Hematopoietic multipotent progenitor cell treated with erythropoietin and hydrocortisone succinate and interleukin-3 and kit ligand, for 17 days (in vitro differentiated cells): ENCODE measurements at regions not wholly inside any gene's neighbourhood (a gene's known extent, or its start where the extent isn't known, plus 50 kb on each side); places are given as distances from the start of the nearest gene placed in this dataset.

Experiments used
- DNase-seq: peaks from one replicate; pipeline ENCODE4 v3.0.0-alpha.2; 2015; ENCODE audit warnings: low spot score

DNA sequence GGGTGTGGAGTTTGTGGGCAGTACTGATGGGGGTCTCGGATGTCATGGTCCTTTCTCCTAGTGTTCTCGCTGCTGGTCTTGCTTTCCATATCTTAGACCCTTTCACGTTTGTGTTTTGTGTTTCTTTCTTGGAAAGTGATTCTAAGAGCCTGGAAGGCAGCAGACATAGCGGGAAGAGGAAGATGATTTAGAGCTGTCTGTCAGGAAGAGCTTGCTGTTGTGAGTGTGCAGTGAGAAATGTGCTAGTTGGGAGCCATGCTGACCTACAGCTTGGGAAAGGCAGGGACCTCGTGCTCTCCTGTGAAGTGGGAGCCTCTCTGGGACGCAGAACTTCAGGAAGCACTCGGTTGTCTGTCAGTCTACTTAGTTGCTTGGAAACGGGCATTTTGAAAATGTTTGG lies 122.2 kb downstream of the ZNF518B start:
- no peak for DNase-seq

DNA sequence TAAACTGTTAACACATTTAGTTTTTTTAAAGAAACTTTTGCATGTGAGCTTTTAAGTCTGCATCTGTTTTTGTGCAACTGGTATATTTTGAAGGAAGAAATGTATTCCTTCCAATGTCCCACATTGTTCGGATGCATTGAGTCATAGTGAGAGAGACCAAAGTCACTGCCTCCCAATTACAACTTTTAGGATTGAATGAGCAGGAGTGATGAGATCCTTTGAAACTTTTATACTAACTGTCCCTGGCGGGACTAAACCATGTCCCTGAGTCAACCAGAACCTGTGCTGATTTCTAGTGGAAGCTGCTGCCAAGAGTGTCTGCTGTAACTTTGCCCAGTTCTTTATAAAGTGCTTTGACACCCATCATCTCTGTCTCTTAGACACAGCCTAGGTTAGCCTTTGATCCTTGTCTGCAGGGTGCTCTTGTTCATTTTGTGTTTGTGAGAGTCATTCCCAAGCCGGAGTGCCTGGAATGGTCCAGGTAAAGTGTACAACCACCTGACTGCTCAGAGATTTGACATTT lies 122.7 kb downstream of the ZNF518B start:
- DNase-seq, result no peak

DNA sequence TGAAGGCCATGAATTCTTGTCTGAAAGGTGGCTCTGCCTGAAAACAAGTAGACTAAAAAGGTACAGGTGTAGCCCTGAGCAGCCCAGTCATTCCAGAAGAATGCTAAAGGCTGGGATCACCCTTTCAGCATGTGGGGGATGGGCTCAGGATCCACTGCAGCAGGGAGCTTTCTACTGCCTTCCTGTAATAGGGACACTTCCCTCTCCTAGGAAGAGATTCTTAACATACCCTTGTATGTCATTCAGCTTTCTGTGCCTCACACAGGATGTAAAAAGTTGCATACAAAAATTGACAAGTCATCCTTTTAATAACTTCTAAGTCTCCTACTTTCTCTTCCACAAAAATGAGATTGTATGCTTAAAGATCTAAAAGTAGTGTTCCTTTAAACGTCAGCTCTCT lies 123.3 kb downstream of the ZNF518B start:
- no peak for DNase-seq

DNA sequence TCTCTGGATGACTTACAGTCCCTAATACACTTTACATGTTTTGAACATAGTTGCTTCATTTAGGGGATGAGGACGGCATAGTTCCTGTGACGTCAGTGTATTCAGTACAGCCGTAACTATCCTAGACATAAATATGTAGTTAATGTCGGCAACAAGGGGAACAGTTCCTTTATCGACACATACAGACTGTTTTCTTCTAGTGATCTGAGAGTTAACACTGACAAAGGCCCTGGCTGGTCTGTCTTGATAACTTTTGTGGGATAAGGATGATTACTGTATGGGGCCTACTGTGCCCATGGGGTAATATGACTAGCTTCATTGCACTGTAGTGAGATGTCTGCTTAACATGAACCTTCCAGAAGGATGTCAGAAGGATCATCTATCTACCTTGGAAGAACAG lies 131.2 kb downstream of the ZNF518B start:
- DNase-seq, result no peak

DNA sequence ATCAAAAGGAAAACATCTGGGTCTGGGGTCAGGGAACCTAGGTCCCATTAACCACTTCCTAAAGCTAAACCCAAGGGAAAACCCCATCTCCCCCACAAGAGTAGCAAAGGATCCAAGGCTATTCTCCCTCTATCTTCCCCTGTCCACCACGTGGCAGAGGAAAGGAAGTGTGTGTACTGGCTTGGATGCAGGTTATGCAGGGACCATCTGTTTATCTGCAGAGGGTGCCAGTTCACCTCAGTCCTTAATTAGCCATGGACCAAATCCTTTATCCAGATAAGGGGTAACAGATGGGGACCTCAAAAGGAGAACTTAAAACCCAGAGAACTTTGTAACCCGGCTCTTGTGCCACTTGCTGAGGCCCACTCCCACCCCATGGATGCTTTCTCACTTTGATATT lies 135.3 kb downstream of the ZNF518B start:
- DNase-seq, result no peak

DNA sequence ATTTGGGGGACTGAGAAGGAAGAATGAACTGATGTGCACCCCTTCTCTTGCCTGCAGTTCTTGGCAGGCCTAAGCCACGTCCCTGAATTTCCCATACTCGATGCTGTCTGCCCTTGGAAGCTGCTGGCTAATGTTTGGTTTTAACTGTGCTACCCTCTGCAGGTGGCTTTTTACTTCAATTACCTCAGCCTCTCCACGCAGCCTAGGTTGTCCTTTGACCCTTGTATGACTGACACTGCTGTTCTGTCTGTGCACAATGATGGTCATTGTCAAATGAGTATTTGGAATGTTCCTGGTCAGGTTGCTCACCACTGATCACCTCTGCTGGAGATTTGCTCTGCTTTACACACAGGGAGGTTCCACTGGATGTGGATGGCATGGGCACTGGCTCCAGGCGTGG lies 137.1 kb downstream of the ZNF518B start:
- DNase-seq, result no peak

DNA sequence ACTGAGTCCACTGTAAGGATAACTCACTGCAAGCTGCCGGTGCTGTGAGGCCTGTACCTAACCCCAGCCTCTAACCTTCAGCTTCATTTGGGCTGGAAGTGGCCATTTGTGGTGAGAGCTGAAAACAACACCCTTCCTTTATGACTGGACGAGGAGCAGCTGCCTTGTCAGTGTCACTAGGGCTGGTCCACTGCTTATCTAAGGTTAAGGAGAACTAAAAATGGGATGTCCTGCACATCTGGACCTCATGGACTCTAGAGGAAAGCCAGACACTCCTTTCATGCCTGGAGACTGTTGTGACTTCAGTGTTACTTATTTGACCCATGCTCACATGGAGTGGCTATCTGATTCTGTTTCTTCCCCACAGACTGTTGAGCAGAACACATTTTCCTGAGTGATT lies 139.9 kb downstream of the ZNF518B start:
- DNase-seq, result no peak

DNA sequence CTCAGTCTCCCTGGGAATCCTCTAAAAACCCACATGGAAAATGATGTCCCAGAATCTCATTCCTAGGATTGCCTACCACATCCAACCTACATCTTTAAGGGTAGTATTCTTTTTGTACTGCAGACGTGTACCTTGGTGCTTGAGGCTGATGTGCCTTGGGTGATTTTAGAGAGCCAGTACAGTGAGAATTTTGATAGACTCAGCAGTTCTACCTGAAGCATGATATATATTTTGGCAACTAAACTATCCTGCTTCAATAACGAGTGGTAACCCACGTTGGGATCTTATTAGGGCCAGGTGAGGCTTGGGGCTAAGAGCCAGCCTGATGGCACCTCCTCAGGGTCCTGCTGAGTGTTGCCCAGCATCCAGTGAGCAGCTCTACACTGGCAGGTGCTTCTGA lies 140.4 kb downstream of the ZNF518B start:
- no peak for DNase-seq

DNA sequence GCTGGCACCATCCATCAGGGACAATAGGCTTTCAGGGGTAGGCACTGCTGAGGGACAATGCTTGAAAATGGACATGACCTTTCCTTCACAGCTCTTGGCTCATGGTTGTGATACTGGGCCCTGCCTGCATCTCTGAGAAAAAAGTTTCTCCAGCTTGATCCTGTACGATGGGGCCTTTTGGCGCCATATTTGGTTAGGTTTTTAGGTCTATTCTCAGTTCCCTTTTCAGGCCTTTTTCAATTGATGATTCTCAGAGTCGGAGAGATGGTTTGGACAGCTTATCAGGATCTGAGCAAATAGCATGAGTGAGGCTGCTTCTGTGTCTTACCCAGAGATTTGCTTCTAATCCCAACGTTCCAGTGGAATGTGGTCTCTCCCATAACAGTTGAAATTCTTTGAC lies 141.6 kb downstream of the ZNF518B start:
- no peak for DNase-seq

DNA sequence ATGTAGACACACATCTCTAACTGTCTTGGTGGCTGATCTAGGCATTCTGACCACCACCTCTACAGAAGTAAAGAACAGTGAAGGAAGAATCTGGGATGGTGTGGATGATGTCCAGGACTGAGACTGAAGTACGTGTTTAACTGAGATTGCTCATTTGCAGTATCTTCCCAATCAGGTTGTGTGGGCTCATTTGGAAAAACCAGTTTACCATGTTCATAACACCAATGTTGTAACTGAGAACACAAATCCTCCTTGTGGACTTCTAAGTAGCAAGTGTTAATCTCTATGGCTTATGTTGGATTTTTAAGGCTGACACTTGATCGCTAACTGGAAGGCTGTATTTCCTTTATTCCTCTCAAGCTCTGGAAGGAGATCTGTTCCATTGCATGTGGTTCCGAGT lies 144.7 kb downstream of the ZNF518B start:
- no peak for DNase-seq

DNA sequence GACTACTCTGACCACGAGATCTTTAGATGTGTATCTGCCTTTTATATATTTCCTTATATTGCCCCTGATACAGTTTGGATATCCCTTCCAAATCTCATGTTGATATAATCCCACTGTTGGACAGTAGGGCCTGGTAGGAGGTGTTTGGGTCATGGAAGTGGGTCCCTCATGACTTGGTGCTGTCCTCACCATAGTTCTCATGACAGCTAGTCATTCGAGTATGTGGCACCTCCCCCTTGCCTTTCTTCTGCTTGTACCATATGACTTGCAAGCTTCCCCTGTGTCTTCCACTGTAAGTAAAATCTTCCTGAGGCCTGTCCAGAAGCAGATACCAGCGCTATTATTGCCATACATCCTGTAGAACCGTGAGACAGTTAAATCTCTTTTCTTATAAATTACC lies 145.3 kb downstream of the ZNF518B start:
- DNase-seq, result no peak

DNA sequence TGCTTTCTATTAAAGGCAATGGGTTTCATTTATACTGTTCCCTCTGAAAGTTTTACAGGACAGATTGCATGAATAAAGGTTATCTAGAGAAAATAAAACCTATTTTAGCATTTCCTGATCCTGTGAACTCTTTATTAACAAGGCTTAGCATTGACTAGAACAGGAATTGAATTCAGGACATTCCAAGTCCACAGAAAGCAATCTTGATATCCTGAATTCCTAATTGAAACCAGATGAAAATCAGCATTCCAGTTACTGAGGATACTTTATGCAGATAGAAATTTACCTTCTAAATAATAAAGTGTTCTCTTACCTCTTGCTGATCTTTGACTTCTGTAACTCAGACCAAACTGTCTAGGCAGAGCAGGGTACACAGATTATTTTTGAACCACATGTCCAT lies 151.4 kb downstream of the ZNF518B start:
- DNase-seq, result no peak

DNA sequence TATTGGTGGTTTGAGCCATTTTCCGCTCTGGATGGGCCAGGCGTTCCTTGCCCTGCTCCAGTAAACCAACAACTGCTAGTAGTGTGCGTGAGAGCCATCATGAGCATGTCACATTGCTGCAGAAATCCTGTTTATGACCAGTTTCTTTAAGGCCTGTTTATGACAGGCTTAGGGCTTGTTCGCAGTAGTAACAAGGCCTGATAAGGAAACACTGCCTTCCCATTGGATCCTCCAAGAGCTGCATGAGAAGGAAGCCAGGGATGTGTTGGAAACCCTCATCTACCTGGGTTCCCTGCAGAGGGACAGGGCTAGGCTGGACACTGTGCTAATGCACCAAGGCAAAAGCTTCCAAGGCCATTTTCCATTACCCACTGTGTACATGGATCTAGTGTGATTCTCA lies 153.9 kb downstream of the ZNF518B start:
- DNase-seq, result no peak

DNA sequence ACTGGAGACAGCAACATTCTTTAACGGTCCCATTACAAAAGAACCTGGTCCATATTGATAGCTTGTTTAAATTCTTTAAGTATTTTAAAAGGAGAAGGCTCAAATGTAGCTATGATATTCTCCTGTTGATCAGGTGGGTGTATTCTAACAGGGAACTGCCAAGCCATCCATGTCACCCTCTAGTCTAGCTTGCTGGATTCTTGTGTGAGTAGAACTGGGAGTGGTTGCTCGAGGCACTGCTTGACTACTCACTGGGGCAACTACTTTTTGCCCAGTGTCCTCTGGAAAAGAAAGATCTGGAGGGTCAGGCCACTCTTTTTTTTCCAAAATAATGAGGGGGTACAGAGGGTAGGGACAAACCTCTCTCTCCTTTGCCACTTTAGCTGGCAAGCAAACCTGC lies 155.1 kb downstream of the ZNF518B start:
- no peak for DNase-seq

DNA sequence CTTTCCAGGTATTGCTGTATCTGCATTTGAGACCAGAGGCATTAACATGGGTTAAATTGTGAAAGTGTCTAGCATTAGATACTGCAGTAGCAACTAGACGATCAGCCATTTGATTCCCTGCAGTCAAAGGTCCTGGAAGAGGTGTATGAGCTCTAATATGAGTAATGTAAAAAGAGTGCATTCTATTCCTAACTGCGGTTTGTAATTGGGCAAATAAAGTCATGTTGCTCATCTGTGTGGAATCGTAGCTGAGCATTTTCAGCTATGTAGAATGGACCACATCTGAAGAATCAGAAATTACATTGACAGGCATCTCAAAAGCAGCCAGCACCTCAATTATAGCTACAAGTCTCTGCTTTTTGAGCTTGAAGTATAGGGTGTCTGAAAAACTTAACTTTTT lies 157.6 kb downstream of the ZNF518B start:
- no peak for DNase-seq

DNA sequence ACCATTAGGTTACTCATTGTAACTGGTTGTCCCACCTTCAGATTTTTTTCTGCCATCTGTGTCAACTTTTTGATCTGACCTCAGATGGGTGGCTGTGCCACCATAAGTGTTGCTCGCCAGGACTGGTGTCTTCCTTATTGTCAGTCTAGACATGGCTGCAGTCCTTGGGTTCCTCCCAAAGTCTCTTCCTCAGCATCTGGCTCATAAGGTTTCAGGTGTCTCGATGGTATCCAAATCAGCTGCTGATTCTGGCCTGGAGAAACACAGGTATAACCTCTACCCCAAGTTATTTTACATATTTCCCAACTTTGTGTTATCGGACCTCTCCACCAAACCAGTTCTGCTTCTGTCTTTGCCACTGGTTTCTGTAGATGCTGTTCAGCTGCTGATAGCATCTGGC lies 158.5 kb downstream of the ZNF518B start:
- DNase-seq, result no peak

DNA sequence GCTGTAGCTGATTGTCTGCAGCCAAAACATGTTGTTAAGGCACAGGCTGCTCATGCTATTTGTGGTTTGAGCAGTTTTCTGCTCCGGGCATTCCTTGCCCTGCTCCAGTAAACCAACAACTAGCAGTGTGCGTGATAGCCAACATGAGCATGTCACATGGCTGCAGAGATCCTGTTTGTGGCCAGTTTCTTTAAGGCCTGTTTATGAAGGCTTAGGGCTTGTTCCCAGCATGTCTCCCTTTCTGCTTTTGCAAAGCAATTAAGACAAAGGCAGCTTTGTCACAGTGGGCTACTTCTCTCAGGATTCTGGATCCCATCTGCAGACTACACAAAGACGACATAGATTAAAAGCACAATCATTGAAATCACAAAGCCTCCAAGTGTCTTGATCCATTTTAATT lies 160.5 kb downstream of the ZNF518B start:
- no peak for DNase-seq

DNA sequence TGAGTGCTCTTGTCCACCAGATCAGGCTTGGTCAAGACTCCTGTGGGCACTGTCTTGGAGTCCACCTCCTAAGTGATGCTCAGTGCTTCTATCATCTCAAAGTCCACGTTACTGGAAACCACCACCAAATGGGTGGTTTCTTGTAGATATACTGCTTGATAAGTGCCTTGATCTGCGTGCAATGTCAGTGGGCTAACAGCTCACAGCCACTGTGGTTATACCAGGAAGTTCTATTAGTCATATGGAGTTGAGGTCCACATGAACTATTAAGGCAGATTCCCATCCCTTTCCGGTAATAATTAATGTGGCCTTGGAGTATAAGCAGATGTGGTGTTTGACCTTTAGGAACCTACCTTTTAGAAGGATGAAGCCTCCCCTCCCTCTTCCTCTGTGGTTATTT lies 161.9 kb downstream of the ZNF518B start:
- DNase-seq, result no peak

DNA sequence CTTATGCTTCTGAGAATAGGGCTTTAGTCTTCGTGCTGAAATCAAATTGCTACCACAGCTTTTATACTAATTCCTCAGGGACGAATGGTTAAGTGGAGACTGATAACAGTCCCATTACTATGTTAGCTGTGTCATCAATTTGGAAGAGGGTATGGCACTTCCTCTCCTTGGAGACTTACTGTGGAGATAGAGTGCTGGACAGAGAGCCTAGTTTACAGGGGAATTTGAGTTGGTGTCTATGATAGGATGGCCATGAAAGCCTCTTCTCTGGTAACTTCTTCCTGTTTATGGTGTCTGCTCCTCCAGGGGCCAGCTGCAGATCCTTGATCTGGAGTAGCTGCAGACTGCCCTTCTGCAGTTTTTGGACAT lies 167.7 kb downstream of the ZNF518B start:
- DNase-seq, result no peak

DNA sequence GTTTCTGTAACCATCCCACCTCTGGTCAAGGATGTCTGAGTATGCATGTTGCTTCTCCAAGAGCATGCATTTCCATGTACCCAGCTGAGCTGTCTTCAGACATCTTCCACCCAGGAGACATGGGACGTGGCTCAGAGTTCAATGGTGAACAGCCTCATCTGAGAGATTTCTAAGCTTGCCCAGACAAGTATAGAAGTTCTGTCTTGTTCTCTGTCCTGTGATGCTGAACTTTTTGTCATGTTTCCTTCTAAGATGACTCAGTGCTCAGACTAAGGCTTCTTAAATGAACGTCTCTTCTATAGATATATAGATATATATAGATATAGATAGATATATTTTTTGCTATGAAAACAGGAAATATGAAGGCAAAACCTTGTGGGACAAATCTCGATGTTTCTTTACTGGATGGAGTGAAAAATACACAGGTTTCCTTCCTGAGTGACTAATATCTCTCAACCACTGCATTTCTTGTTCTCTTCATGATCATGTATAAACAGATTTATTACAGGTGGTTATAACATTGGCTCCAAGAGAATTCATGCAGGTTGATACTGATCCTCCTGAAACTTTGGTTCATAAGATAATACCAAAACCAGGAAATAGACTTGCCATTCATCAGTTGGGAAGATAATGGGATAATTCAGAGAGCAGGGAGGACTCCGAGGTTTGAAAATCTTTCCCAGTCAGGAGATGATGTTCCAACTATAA lies 168.2 kb downstream of the ZNF518B start:
- no peak for DNase-seq

DNA sequence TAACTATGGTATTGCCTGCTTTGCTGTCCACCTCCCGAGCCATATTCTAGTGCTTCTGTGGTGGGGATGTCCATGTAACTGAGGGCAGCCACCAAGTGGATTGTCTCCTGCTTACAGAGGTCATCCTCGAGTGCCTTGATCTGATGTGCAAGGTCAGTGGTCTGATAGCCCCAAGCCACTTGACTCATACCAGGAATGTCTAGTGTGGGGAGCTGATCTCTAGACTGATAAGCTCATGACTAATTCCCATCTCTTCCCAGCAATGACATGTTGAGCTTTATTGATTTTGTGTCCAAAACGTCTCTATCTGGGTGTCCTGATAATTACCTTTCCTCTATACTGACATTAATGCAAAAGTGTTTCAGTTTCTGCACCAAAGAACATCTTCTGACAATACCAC lies 168.4 kb upstream of the WDR1 start:
- no peak for DNase-seq

DNA sequence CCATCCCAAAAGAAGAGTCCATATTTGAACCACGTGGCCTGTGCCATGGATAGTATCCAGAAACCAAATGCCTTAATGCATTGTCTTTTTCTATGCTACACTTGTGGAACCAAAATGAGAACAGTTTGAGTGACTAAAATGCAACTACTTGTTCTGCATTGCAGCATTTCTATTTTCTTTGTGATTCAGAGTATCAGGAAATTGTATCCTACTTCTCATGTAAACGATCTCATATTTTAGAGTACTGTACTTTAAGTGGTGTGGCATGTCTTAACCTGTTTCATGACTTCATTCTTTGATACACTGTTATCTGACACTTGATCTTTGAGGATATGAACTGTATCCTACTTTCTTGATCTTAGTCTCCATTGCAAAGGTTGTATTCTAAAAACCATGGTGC lies 167.2 kb upstream of the WDR1 start:
- no peak for DNase-seq

DNA sequence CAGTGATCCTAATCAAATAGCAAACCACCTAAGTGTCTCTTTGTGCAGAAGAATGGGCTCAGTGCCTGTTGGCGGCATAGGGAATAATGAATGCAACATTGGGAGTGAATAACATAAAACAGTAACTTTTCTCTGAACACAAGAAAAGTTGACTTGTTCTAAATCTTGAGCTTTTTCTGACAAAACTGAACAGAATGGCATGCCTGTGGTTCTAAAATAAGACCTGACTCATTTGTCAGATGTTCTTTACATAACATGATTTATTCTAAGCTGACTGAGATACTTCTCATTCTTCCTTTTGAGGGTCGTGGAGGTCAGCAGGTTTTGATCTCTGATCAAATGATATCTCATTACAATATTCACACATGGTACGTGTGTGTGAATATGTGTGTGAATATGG lies 165.4 kb upstream of the WDR1 start:
- no peak for DNase-seq

DNA sequence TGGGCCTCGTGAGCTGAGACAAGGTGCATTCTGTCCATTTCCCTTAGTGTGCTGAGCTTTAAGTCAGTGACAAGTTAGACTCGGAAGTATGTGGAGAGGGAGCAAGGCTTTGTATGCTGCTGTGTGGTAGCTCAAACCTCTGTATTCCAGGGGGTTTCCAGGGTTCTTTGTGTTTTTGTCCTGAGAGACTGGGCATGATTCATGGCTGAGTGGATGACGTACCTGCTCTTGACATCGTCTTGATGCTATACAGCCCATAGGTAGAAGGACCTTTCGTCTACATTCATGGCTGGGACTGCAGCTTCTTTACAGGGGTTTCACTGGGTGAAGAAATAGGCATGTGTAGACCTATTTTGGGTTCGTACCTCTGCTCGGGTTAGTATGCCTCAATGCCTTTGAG lies 162.7 kb upstream of the WDR1 start:
- DNase-seq, result no peak

DNA sequence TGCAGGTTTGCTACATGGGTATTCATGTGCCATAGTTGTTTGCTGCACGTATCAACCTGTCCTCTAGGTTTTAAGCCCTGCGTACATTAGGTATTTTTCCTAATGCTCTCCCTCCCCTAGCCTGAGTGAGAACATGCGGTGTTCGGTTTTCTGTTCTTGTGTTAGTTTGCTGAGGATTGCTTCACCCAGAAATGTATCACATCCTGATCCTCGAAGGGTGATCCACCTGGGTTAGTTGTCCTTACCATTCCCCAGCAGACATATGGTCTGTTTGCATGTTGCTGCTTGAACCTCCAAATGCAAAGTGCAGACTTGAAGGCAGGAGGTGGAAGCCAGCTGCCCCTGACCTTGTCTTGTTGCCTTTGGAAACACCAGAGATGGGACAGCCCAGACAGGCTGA lies 161.5 kb upstream of the WDR1 start:
- no peak for DNase-seq
